ENCODE measurements at regions not wholly inside any gene's neighbourhood (a gene's known extent, or its start where the extent isn't known, plus 50 kb on each side); places are given as distances from the start of the nearest gene placed in this dataset.

- TF ChIP-seq CTCF (IDR thresholded peaks at IDR 0.05; ENCODE audit: low read length) = no peak
- no peak for TF ChIP-seq EZH2phosphoT487 (IDR thresholded peaks at IDR 0.05; ENCODE audit: low read length)
These were observed 618.3 kb upstream of the LRRC4C start for GRCh38 chr11:42077794-42078193.

All from MM.1S (cell line).